KOPT-K1 (cell line): ENCODE measurements at regions not wholly inside any gene's neighbourhood (a gene's known extent, or its start where the extent isn't known, plus 50 kb on each side); places are given as distances from the start of the nearest gene placed in this dataset.

Source experiments
- H3K27ac ChIP-seq: fragments of 200-600 bp; sonication (generic); 2 replicates; pipeline ENCODE4 v1.5.1; 2016; ENCODE audit warnings: antibody characterized with exemption, mild to moderate bottlenecking, low read depth, low read length; ENCODE audit not compliant: poor library complexity, severe bottlenecking
- H3K36me3 ChIP-seq: fragments of 200-600 bp; sonication (generic); 2 replicates; pipeline ENCODE4 v1.5.1; 2017; ENCODE audit warnings: antibody characterized with exemption, mild to moderate bottlenecking, low read length, moderate library complexity; ENCODE audit not compliant: insufficient read depth
- H3K9me3 ChIP-seq: fragments of 200-600 bp; sonication (generic); 2 replicates; pipeline ENCODE4 v1.5.1; 2017; ENCODE audit warnings: antibody characterized with exemption, low read length, mild to moderate bottlenecking; ENCODE audit not compliant: insufficient read depth, poor library complexity, severe bottlenecking

DNA sequence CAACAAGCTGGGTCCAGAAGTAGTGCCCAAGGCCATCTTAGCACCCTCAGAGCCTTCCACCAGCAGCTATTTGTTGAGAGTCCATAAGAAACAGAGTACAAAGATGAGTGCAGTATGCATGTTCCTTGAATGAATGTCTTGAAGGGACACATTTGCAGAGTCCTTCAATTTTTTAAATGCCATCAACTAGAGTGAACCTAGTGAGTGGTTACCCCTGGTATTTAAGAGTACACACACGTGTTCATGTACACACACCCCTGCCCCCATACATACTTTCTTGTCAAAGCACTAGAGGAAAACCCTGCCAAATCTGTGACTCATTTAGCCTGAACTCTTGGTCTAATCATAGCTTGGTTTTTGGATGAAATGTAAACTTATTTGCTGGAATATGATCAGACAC is 84.5 kb upstream of the GALNT15 start:
- H3K36me3 ChIP-seq, result no peaks in the 10 kb centered on the region
- no peaks in the 10 kb centered on the region for H3K9me3 ChIP-seq
- H3K27ac ChIP-seq, result no peak overlapping the region

- no peak overlapping the region for H3K27ac ChIP-seq
- no peaks in the 10 kb centered on the region for H3K9me3 ChIP-seq
- no peaks in the 10 kb centered on the region for H3K36me3 ChIP-seq
Observed at GRCh38 chr3:16090706-16091105, 83.8 kb upstream of the GALNT15 start.

DNA sequence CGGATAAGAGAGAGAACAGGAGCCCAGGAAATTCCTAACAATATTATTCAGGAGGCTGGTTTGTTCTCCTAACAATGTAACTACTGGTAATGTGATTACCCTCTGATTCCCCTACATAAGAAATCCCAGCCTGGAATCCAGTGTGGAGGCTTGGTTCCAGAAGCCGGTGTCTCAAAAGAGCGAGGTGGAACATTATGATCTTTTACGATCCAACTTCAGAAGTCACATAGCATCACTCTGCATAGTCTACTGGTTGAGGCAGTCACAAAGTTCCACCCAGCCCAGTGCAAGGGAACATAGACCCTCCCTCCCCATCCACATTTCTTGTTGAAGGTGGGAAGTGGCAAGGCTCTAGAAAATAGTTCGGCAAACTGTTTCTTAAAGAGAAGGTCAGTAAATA is 81.6 kb upstream of the GALNT15 start:
- Histone ChIP-seq H3K36me3 (no peaks in the 10 kb centered on the region), H3K9me3 (no peaks in the 10 kb centered on the region), H3K27ac (no peak overlapping the region)

DNA sequence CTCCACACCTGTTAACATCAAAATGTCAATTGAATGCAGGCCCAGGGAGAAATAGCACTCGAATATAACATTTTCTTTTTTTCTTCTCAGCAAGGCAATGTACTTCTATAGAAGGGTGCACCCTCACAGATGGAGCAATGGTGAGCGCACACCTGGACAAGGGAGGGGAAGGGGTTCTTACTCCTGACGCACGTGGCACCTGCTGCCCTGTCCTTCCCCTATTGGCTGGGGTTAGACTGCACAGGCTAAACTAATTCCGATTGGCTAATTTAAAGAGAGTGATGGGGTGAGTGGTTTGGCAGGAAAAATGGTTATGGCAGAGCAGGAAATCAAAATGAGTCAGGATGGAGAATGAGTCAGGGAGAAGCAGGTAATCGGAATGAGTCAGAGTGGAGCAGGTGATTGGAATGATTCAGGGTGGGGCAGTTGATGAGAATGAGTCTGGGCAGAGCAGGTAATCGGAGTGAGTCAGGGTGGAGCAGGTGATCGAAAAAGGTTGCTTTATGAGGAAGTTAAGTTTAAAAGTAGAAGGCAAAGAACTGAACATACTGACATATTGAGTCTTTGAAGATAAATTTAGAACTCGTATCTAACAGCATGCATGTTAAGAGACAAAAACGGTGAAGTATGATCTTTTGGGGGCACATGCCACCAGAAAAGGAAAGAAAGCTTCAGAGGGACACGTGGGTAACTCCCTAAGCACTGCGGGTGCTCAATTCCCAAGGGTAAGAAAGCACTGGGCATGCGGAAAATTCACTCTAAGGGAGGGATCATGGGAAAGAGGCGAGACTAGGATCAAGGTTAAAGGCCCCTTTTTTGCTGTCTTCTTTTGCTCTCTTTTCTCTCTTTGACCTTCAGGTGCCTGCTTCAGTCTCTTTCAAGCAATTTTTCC is 72.9 kb upstream of the GALNT15 start:
- Histone ChIP-seq H3K27ac (no peak overlapping the region), H3K9me3 (no peaks in the 10 kb centered on the region), H3K36me3 (no peaks in the 10 kb centered on the region)

GRCh38 chr3:16102187-16102561 is 72.3 kb upstream of the GALNT15 start:
- Histone ChIP-seq H3K36me3 (no peaks in the 10 kb centered on the region), H3K27ac (no peak overlapping the region), H3K9me3 (no peaks in the 10 kb centered on the region)

GRCh38 chr3:16102905-16103364 is 71.5 kb upstream of the GALNT15 start:
- no peaks in the 10 kb centered on the region for H3K9me3 ChIP-seq
- H3K27ac ChIP-seq, result no peak overlapping the region
- no peaks in the 10 kb centered on the region for H3K36me3 ChIP-seq

- H3K36me3 ChIP-seq, result no peaks in the 10 kb centered on the region
- H3K27ac ChIP-seq, result no peak overlapping the region
- no peaks in the 10 kb centered on the region for H3K9me3 ChIP-seq
Observed at GRCh38 chr3:16103472-16103871, 71.0 kb upstream of the GALNT15 start.

GRCh38 chr3:16104156-16104555 is 70.3 kb upstream of the GALNT15 start:
- H3K27ac ChIP-seq, result no peak overlapping the region
- H3K9me3 ChIP-seq, result no peaks in the 10 kb centered on the region
- no peaks in the 10 kb centered on the region for H3K36me3 ChIP-seq

DNA sequence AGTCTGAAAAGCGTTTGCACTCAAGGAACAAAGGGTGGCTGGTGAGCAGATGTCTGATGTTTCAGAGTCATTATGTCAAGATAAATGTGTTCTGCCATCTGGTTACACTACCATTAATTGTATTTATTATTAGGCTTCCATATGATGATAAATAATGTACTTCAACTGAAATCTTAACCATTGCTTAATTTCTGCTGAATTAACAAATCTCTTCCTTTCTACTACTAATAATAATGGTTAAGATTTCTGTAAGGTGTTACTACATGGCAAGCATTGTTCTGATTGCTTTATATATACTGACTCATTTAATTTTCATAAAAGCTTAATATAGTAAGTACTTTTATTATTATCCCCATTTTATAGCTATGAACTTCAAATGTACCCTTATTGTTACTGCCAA is 68.4 kb upstream of the GALNT15 start:
- H3K36me3 ChIP-seq, result no peaks in the 10 kb centered on the region
- H3K9me3 ChIP-seq, result no peaks in the 10 kb centered on the region
- no peak overlapping the region for H3K27ac ChIP-seq

- peaks cover 6% of the 10 kb centered on the region for H3K9me3 ChIP-seq
- H3K36me3 ChIP-seq, result no peaks in the 10 kb centered on the region
- no peak overlapping the region for H3K27ac ChIP-seq
Observed at GRCh38 chr3:16108424-16108823, 66.1 kb upstream of the GALNT15 start.

DNA sequence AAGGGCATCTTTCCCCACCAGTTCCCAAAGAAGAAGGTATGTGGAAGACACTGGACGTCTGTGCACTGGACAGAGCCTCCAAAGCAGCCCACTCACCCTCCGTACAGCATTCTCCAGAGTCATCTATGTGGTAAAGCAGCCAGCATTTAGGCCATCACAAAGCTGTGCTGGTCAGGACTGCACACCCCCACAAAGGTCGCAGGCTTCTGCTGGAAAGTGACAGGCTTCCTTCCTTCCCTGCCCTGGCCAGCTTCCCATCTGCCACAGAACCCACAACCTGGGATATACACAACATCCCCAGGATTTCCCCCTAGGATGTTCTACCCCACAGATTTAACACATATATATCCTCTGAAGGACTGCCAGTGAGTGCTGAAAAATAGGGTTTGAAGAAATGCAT is 64.6 kb upstream of the GALNT15 start:
- no peak overlapping the region for H3K27ac ChIP-seq
- peaks cover 6% of the 10 kb centered on the region for H3K9me3 ChIP-seq
- no peaks in the 10 kb centered on the region for H3K36me3 ChIP-seq

GRCh38 chr3:16112910-16113504 is 61.5 kb upstream of the GALNT15 start:
- no peaks in the 10 kb centered on the region for H3K36me3 ChIP-seq

DNA sequence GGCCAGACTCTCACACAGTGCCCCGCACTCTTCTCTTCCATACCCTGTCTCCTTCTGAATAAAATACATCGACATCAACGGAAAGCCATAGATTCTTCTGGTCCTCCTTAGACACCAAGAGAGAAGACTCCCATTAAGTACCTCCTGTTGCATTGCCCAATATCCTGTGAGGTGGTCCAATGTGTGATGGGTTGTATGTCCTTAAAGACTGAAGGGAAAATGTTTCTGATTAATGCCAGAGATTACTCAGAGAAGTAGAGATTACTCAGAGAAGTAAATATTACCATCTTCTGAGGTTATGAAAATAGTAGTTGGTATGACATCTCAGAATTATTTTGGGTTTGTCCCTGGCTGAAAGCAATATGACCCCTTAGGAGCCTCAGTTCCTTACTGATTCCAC is 60.8 kb upstream of the GALNT15 start:
- H3K27ac ChIP-seq, result no peak overlapping the region
- peaks cover 6% of the 10 kb centered on the region for H3K9me3 ChIP-seq
- no peaks in the 10 kb centered on the region for H3K36me3 ChIP-seq

More at GRCh38 chr3:16112910-16113504, 61.5 kb upstream of the GALNT15 start:
- Histone ChIP-seq H3K9me3 (peaks cover 6% of the 10 kb centered on the region), H3K27ac (no peak overlapping the region)

- no peak overlapping the region for H3K27ac ChIP-seq
- peaks cover 6% of the 10 kb centered on the region for H3K9me3 ChIP-seq
- H3K36me3 ChIP-seq, result no peaks in the 10 kb centered on the region
Observed at GRCh38 chr3:16114429-16114828, 60.1 kb upstream of the GALNT15 start.

GRCh38 chr3:16114930-16115329 is 59.5 kb upstream of the GALNT15 start:
- no peaks in the 10 kb centered on the region for H3K36me3 ChIP-seq
- H3K27ac ChIP-seq, result no peak overlapping the region
- H3K9me3 ChIP-seq, result peaks cover 6% of the 10 kb centered on the region

DNA sequence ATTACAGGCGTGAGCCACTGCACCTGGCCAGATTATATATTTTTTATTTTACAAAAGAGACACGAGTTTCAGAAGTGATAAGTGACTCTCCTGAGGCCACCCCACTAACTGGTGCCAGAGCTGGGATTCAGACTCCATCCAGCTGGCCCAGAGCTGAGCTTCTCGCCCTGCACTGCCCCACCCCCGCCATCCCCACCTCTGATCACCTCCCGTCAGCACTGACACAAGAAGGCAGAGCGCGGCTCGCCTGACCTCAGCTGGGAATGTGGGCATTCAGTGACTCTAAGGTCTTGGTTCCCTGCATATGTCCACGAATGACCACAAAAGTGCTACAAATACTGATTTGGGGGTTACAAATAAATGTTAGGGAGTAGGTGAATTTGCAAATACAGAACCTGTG is 56.1 kb upstream of the GALNT15 start:
- Histone ChIP-seq H3K36me3 (no peaks in the 10 kb centered on the region), H3K9me3 (no peaks in the 10 kb centered on the region), H3K27ac (no peak overlapping the region)
